ENCODE measurements at regions not wholly inside any gene's neighbourhood (a gene's known extent, or its start where the extent isn't known, plus 50 kb on each side); places are given as distances from the start of the nearest gene placed in this dataset.
A peak's percentile ranks its signal among the peaks of the same experiment; 100 is the strongest.

GRCh38 chr9:111158999-111159398 is 120.7 kb upstream of the LPAR1 start:
- no peak overlapping the region for H3K27ac ChIP-seq
- TF ChIP-seq ZFX (IDR thresholded peaks at IDR 0.05; ENCODE audit: borderline replicate concordance) (no peak), CTCF (IDR thresholded peaks at IDR 0.05) (no peak)

GRCh38 chr9:111158363-111158762 is 120.1 kb upstream of the LPAR1 start:
- no peak overlapping the region for H3K27ac ChIP-seq
- TF ChIP-seq CTCF (IDR thresholded peaks at IDR 0.05) (no peak), ZFX (IDR thresholded peaks at IDR 0.05; ENCODE audit: borderline replicate concordance) (no peak)

GRCh38 chr9:111154081-111154562 is 115.9 kb upstream of the LPAR1 start:
- TF ChIP-seq CTCF (IDR thresholded peaks at IDR 0.05) (no peak), ZFX (IDR thresholded peaks at IDR 0.05; ENCODE audit: borderline replicate concordance) (no peak)
- H3K27ac ChIP-seq: no peak overlapping the region

- TF ChIP-seq ZFX (IDR thresholded peaks at IDR 0.05; ENCODE audit: borderline replicate concordance) (no peak), CTCF (IDR thresholded peaks at IDR 0.05) (no peak)
- H3K27ac ChIP-seq: no peak overlapping the region
These were observed 114.5 kb upstream of the LPAR1 start for GRCh38 chr9:111152614-111153406.

- no peak overlapping the region for H3K27ac ChIP-seq
- TF ChIP-seq CTCF (IDR thresholded peaks at IDR 0.05): no peak
- no peak for TF ChIP-seq ZFX (IDR thresholded peaks at IDR 0.05; ENCODE audit: borderline replicate concordance)
These were observed 113.3 kb upstream of the LPAR1 start for GRCh38 chr9:111151537-111151936.

- no peak for TF ChIP-seq CTCF (IDR thresholded peaks at IDR 0.05)
- TF ChIP-seq ZFX (IDR thresholded peaks at IDR 0.05; ENCODE audit: borderline replicate concordance): no peak
- H3K27ac ChIP-seq: no peak overlapping the region
These were observed 111.9 kb upstream of the LPAR1 start for GRCh38 chr9:111150181-111150580.

GRCh38 chr9:111149018-111149759 is 110.9 kb upstream of the LPAR1 start:
- no peak overlapping the region for H3K27ac ChIP-seq
- peak; percentile 21; the same call in 1 of the 2 replicates for TF ChIP-seq CTCF (IDR thresholded peaks at IDR 0.05)
- no peak for TF ChIP-seq ZFX (IDR thresholded peaks at IDR 0.05; ENCODE audit: borderline replicate concordance)
